DMS153 treated with DMSO at 0.1 percent for 48 hours (cell line): ENCODE measurements at regions not wholly inside any gene's neighbourhood (a gene's known extent, or its start where the extent isn't known, plus 50 kb on each side); places are given as distances from the start of the nearest gene placed in this dataset.

ENCODE experiments used
- DNase-seq: peaks from one replicate; lab custom pipeline; 2025; ENCODE audit not compliant: unreplicated experiment; lab: John Stamatoyannopoulos, UW

- DNase-seq = no peak
These were observed 66.1 kb upstream of the JCAD start for GRCh38 chr10:30125496-30125895.

GRCh38 chr10:30124704-30125103 is 65.3 kb upstream of the JCAD start:
- DNase-seq = no peak

- no peak for DNase-seq
These were observed 62.0 kb upstream of the JCAD start for GRCh38 chr10:30121401-30121800.

- no peak for DNase-seq
These were observed 59.2 kb upstream of the JCAD start for GRCh38 chr10:30118590-30118989.

- DNase-seq = no peak
These were observed 58.6 kb upstream of the JCAD start for GRCh38 chr10:30117812-30118501.

GRCh38 chr10:30116041-30116491 is 56.7 kb upstream of the JCAD start:
- DNase-seq = no peak

- no peak for DNase-seq
These were observed 56.2 kb upstream of the JCAD start for GRCh38 chr10:30115626-30115940.

GRCh38 chr10:30114881-30115625 is 55.7 kb upstream of the JCAD start:
- no peak for DNase-seq

GRCh38 chr10:30114401-30114800 is 55.0 kb upstream of the JCAD start:
- no peak for DNase-seq

- no peak for DNase-seq
These were observed 52.1 kb upstream of the JCAD start for GRCh38 chr10:30111340-30112022.
